GM18861 (cell line): ENCODE measurements at regions not wholly inside any gene's neighbourhood (a gene's known extent, or its start where the extent isn't known, plus 50 kb on each side); places are given as distances from the start of the nearest gene placed in this dataset.

Experiments used
- ATAC-seq: cut with Tn5 transposase; IDR thresholded peaks from one replicate; pipeline ENCODE4 v1.9.1; 2021; ENCODE audit not compliant: unreplicated experiment

DNA sequence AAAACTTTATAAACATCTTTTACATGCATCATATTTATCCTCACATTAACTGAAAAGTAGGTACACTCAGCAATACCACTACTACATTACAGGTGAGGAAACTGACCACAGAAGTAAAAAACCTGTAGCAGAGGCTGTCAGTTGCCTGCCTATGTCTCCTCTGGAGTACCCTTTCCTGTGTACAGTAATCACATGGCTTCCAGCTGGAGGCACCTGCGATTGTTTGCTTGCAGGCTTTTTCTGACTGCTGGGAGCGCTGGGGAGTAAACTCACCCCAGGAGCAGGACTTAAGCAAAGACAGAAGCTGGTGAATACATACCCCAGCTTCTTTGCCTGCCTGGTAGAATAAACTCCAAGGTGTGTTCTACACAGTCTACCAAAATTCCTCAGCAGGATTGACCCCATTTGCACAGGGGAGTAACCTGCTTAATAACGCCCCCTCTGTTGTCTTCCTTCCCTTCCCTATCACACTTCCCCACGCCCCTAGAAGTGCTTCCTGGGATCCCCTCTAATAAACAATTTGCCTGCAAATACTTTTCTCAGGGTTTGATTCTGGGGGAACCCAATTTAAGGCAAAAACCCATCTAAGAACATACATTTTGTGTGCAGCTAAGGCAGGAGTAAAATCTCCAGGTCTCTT lies 138.9 kb downstream of the PTH2R start:
- ATAC-seq, result no peak

GRCh38 chr2:208546107-208546506 lies 139.5 kb downstream of the PTH2R start:
- ATAC-seq, result no peak

- ATAC-seq, result no peak
These were observed 140.5 kb downstream of the PTH2R start for GRCh38 chr2:208546860-208547650.

DNA sequence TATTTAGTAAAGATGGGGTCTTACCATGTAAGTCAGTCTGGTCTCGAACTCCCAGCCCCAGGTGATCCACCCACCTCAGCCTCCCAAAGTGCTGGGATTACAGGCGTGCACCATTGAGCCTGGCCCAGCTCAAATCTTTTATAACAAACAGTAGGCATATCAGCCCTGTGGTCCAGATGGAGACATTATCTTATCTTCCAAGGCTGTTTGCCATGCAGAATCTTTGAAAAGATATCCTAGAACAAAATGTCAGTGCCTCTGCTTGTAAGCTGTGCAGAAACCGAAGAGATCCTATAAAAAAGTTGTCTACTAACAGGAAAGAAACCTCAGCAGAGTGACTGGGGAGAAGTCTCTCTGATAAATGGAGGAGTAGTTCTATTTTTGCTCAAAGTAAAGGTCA lies 142.1 kb downstream of the PTH2R start:
- no peak for ATAC-seq

GRCh38 chr2:208549546-208550158 lies 143.1 kb downstream of the PTH2R start:
- no peak for ATAC-seq

DNA sequence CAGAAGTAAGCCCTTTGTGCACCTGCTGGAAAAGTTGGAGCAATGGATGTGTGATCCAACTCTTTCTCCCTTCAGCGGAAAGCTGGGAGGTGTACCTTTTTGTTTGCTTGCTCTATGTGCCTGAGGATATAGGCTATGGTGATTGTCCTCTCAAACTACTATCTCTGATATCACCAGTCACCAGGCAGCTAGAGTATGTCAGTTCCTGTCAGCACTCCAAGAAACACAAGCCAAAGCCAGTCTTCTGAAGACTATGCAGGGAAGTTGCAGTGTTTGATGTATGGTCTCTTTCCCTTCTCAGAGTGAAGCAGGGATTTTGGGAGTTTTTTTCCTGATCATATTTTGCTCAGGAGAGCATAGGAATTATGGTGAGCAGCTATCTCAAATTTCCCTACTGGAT lies 146.4 kb downstream of the PTH2R start:
- no peak for ATAC-seq

DNA sequence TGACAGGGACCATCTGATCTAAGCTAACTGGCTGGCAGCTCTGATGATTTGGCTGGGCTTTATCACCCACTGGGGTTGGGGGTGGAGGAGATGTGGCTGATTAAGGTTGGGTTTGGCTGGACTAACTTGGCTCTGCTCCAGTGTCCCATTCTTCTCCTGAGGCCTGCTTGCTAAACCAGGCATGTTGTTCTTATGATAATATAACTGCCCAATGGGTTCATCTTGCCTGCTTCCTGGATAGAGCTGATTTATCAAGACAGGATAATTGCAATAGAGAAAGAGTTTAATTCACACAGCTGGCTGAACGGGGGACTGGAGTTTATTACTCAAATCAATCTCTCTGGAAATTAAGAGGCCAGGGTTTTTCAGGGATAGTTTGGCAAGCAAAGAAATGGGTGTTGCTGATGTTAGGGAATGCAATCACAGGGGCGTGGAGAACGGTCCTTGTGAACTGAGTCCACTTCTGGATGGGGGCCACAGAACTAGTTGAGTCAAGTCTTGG lies 150.4 kb downstream of the PTH2R start:
- ATAC-seq, result no peak

DNA sequence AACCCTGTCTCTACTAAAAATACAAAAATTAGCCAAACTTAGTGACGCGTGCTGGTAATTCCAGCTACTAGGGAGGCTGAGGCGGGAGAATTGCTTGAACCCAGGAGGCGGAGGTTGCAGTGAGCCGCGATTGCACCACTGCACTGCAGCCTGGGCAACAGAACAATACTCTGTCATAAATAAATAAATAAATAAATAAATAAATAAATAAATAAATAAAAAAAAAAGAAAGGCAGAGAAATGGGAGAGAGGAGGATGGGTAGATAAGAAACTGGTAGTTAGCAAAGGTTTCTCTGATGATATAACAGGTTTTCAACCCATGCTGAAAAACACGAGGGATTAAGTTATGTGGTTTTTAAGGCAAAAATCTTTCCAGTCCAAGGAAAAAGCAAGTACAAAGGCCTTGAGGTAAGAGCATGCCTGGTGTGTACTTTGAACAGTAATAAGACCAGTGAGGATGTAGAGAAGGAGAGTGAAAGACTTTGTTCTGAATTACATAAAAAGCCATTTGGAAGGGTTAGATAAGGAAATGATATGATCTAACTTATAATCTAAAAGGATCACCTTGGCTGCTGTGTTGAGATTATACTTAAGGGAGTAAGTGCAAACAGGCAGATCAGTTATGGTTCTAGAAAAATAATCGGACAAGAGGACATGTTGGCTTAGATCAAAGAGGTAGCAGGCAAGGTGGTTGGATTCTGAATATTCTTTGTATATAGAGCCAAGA lies 159.3 kb downstream of the PTH2R start:
- ATAC-seq, result no peak

- no peak for ATAC-seq
These were observed 161.6 kb downstream of the PTH2R start for GRCh38 chr2:208568203-208568602.

DNA sequence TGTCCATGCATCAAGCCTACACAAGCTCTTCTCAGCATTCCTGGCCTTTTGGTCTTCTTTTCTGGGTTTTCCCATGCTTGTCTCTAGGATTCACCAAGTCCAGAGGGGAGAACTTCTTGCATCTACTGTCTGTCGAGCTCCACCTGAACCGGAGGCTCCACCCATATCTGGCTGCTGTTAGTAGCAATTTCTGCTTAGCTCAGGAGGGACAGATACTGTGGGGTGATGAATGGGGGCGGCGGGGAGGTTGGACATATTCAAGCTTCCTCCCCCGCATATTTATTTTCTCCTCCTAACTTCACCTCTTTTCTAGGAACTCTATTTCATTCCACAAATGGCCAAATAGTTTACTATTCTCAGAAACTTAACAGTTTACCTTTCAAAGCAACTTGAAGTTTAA lies 163.5 kb downstream of the PTH2R start:
- no peak for ATAC-seq

DNA sequence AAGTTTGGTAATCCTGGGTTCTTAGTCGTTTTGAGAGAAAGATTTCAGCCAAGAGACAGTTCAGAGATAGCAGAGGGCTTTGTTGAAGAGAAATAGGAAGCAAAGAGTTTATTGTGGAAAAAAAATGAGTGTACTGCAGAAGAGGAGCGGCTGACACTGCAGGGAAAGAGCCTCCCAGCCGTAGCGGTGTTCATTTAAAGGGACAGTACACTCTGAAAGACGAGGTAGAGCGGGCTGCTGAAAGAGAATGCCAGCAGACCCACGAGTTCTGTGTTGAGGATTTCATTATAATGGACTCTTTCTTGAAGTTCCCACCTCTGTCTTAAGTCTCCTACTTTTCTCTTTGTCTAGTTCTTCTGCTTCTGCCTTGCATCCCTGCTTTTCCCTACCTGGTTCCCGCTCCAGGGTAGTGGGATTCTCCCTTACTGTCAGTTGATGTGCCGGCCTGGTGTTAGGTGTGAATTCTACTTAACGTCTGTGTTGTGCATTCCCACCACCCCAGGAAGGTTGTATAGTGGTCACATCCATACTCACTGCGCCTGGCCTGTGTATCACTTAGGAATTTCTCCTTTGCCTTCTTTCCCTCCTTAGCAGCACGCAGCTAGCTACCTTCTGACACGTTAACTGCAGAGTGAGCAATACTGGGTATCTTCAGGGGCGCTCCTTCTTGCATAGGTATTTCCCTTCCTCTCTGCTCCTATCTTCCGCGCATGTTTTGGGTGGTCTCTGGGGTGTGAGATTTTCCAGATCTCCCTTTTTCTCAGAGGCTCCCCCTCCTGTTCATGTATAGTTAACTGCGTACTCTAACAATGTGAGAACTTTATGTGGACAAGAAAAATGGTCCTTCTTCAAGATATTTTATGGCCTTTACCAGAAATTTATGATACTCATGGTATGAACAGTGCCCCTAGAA lies 164.5 kb downstream of the PTH2R start:
- ATAC-seq, result no peak

DNA sequence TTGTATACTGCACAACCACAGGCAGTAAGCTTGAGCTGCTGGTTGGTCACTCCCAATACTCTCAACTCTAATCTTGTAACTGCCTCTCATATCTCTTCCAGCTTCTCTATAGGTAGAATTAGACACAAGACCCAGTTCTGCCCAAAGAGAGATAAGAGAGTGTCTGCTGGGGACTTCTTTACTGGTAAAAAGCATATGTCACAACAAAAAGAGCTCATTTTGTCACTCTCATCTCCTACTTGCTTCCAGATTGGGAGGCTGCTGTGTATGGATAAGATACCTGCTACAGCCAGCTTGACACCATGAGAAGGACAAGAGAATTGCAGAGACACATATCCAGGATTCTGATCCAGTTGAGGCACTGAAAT lies 165.2 kb downstream of the PTH2R start:
- no peak for ATAC-seq

DNA sequence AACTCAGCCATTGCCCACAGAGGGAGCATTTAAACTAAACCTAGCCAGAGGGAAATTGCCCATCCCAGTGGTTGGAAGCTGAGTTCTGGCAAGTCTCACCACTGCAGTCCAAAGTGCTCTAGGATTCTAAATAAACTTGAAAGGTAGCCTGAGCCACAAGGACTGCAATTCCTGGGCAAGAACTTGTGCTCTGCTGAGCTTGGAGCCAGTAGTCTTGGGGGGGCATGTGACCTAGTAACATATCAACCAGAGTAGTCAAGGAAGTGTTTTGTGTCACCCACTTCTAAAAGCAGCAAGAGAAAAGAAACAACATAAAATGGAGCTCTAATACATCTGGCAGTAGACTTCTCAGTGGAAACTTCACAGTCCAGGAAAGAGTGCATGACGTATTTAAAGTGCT lies 167.0 kb downstream of the PTH2R start:
- no peak for ATAC-seq

GRCh38 chr2:208579678-208580077 lies 173.1 kb downstream of the PTH2R start:
- ATAC-seq, result no peak

DNA sequence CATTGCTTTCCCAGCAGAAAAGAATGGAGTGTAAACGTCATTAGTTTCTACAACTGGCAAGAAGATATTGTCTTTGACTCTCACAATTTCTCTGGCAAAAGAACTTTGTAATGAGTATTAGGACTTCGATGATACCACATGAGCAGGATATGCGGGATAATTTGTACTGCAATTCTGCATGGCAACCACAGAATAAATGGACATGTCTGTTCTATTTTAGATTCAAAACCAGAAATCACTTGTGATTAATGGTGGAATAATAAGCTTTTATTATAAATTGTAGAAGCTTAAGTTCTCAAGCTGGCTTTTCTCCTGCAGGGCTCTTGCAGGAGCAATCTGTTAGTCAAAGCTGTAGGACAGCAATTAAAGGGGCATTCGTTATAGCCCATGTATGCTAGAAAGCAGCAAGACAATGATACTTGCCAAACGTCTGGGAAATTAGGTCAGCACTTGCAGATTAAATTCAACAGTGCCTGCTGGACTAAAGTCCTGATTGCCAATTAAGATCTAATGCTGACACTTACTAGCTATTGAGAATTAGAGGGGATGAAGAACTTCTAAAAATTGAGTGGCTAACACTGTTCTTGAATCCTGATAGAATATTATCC lies 177.9 kb downstream of the PTH2R start:
- no peak for ATAC-seq

GRCh38 chr2:208586516-208586915 lies 179.9 kb downstream of the PTH2R start:
- no peak for ATAC-seq

DNA sequence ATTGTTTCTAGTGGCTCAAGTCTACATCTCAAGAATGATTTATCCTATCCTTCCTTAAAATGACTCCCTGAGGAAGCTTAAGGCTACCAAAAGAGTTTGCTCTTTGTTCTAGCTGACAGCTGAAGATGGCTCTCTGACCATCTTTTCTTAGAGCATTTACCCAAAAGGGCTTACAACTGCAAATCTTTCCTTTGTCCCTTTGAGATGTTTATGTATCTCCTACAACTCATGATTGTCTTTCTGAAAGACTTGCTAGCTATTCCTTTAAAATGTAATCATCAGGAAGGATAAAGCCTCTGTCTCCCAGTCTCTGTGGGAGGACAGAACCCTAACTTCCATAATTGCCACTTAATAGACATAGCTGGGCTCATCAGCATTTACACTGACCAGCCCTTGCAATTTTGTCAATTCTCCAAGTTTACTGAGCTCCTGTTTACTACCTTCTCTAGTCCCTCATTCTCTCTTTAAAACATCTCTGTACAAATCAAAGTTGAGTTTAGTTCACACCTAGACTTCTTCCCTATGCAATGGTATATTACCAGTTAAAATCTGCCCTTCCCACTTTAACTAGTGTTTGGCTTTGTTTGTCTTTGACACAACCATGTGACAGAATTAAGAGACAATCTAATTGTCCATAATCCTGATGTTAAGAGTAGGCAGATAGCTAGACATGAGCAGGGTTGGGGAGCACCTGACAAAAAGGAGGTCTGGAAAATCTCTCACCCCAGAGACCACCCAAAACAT lies 188.2 kb downstream of the PTH2R start:
- no peak for ATAC-seq

- no peak for ATAC-seq
These were observed 189.0 kb downstream of the PTH2R start for GRCh38 chr2:208595386-208596275.
